ENCODE measurements at regions not wholly inside any gene's neighbourhood (a gene's known extent, or its start where the extent isn't known, plus 50 kb on each side); places are given as distances from the start of the nearest gene placed in this dataset.

GRCh38 chr16:52816993-52817392, 235.7 kb downstream of the CHD9NB start:
- TF ChIP-seq, protein P1, sequence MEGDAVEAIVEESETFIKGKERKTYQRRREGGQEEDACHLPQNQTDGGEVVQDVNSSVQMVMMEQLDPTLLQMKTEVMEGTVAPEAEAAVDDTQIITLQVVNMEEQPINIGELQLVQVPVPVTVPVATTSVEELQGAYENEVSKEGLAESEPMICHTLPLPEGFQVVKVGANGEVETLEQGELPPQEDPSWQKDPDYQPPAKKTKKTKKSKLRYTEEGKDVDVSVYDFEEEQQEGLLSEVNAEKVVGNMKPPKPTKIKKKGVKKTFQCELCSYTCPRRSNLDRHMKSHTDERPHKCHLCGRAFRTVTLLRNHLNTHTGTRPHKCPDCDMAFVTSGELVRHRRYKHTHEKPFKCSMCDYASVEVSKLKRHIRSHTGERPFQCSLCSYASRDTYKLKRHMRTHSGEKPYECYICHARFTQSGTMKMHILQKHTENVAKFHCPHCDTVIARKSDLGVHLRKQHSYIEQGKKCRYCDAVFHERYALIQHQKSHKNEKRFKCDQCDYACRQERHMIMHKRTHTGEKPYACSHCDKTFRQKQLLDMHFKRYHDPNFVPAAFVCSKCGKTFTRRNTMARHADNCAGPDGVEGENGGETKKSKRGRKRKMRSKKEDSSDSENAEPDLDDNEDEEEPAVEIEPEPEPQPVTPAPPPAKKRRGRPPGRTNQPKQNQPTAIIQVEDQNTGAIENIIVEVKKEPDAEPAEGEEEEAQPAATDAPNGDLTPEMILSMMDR (IDR thresholded peaks at IDR 0.05; ENCODE audit: insufficient read depth, low read length), result no peak
- DNase-seq (ENCODE audit: low read depth), result no peak
- H3K4me3 ChIP-seq (ENCODE audit: low read depth, low read length), result no peak overlapping the region

DNA sequence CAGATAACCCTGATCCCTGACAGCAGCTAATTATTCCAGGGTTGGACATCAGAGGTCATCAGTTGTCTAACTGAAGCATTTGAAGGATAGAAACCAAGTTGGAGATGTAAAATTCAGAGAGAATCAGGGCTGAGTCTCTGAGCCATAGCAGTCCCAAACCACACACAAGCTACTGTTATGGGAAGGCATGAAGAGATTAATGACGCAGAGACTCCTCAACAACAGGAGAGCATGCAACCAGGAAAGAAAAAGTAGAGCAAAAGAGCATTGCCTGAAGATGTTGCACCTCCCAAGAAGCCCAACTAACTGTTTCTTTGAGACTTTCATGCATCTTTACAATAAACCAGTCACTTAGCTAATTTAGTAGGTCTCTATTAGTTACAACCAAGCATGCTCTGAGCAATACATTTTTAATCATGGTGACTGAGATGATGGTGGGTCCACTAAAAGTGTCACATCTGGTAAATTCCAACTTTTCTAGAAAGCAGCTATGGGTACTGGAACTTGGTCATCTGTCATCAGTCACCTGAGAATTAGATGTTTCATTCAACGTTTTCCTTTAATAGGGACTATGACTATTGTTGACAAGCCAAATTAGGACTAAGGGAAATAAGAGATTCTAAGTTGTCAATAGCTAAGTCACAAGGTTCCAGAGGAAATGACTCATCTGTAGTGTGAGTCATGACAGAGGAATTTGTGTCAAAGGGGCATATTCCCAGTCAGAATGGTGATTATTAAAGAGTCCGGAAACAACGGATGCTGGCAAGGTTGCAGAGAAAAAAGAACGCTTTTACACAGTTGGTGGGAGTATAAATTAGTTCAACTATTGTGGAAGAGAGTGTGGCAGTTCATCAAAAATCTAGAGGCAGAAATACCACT, 239.8 kb downstream of the CHD9NB start:
- peak; percentile 5 for DNase-seq (ENCODE audit: low read depth)
- H3K4me3 ChIP-seq (ENCODE audit: low read depth, low read length), result no peak overlapping the region
- TF ChIP-seq, protein P1 (IDR thresholded peaks at IDR 0.05; ENCODE audit: insufficient read depth, low read length), result no peak

DNA sequence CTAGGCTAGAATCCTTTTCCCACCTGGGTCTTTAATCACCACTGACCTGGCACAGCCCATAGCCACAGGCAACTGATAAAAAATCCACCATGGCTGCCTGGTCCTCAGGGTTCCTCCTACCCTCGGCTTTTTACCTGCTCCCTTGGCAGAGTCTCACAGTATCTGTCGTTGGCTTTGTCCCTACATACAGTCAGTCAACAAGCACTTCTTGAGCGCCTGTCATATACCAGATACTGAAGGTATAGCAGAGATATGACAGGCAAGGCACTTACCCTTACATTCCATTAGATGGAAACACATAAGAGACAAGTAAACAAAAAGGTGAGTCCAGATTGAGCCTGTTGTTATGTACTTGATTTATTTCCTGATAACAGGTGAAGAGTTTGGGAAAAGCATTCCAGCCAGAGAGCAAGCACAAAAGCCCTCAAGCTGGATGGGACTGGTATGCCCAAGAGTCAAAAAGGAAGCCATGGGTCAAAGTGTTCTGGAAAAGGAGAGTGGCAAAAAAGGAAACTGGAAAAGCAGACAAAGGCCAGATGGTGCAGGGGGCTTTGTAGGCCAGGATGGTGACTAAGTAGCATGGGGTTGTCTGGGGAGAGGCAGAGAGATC, 247.0 kb downstream of the CHD9NB start:
- DNase-seq (ENCODE audit: low read depth), result no peak
- H3K4me3 ChIP-seq (ENCODE audit: low read depth, low read length), result no peak overlapping the region
- TF ChIP-seq, protein P1 (IDR thresholded peaks at IDR 0.05; ENCODE audit: insufficient read depth, low read length), result no peak

DNA sequence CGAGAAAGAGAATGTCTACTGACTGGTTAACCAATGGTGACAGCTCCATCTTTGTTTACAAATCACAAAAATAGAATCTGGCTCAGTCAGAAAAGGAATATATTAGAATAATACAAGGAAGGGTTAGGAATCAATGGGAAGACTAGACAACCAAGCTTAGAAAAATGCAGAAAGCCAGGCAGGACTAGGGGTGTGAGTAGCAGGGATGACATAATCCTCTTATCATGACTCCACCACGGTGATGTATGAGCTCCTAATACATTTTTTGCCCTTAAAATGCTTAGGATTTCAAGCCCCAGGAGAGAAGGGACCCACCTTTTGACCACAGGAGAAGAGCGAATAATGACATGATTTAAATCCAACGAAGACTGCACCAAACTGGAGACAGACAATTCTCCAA, 252.3 kb downstream of the CHD9NB start:
- no peak overlapping the region for H3K4me3 ChIP-seq (ENCODE audit: low read depth, low read length)
- TF ChIP-seq, protein P1 (IDR thresholded peaks at IDR 0.05; ENCODE audit: insufficient read depth, low read length), result no peak
- no peak for DNase-seq (ENCODE audit: low read depth)

DNA sequence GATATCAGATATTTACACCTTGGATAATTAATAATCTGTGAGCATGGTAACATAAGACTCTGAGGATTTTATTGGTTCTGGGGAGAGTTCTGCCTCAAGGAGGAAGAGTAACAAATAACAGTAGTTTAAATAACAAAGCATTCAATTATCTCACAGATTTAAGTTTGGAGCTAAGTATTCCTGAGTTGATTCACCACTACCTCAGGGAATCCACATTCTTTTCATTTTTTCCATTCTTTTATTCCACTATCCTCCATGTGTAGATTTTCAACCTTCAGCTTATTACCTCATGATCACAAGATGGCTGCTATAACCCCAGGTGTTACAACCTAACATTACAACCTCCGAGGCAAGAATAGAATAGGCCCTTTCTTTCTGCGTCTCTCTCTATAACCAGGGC, 252.2 kb upstream of the TOX3 start:
- no peak for DNase-seq (ENCODE audit: low read depth)
- TF ChIP-seq, protein P1 (IDR thresholded peaks at IDR 0.05; ENCODE audit: insufficient read depth, low read length), result no peak
- no peak overlapping the region for H3K4me3 ChIP-seq (ENCODE audit: low read depth, low read length)

DNA sequence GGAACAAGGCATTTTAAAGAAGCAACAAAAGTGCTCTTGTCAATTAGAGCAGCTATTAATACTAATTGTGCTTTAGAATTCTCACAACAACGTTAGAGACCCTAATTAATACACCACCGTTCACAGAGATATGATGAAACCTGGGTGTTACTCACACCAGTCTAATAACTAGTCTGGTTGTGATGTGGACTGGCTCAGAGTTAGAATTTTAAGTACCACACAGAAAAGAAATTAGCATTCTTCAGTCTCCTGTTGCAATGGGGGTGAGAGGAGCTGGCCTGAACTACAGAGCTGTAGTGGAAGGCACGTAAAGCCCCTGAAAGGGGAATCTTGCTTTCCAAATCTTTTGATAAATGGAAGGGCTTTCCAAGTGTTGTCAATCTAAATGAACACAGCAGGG, 240.8 kb upstream of the TOX3 start:
- TF ChIP-seq, protein P1 (IDR thresholded peaks at IDR 0.05; ENCODE audit: insufficient read depth, low read length), result no peak
- no peak for DNase-seq (ENCODE audit: low read depth)
- no peak overlapping the region for H3K4me3 ChIP-seq (ENCODE audit: low read depth, low read length)

All from fibroblast of the aortic adventitia (primary cell).